ENCODE measurements at regions not wholly inside any gene's neighbourhood (a gene's known extent, or its start where the extent isn't known, plus 50 kb on each side); places are given as distances from the start of the nearest gene placed in this dataset.

GRCh38 chr20:4585104-4585753 lies 101.0 kb upstream of the PRNP start:
- H2AK5ac ChIP-seq (ENCODE audit: insufficient read length, low read length), result no peak overlapping the region
- no peak overlapping the region for H2BK20ac ChIP-seq (ENCODE audit: low read depth, low read length, poor library complexity, severe bottlenecking)
- Mint-ChIP-seq H3K4me3 (no peak overlapping the region), H3K9me3 (no peaks in the 10 kb centered on the region; a peak in 1 of 5 replicates), H3K27me3 (ENCODE audit: low read depth) (peaks cover 60% of the 10 kb centered on the region), H3K4me1 (peaks cover 13 to 15% of the 10 kb centered on the region in 2 experiments), H3K27ac (no peak overlapping the region), H3K36me3 (ENCODE audit: insufficient read depth in 1 of 3, low read depth in 3 of 3) (no peaks in the 10 kb centered on the region)
- no peak overlapping the region for H2BK15ac ChIP-seq (ENCODE audit: low read depth, low read length)
- no peak overlapping the region for H4K5ac ChIP-seq (ENCODE audit: insufficient read length, low read depth, low read length)
- no CpG with 5 or more reads among the region's 3 CpGs for WGBS (ENCODE audit: extremely low coverage, insufficient read length, low lambda C conversion rate)
- H3T11ph ChIP-seq (ENCODE audit: low read length), result no peak overlapping the region
- H2BK5ac ChIP-seq (ENCODE audit: insufficient read length, low read length), result no peak overlapping the region
- no peak overlapping the region for H3K14ac ChIP-seq (ENCODE audit: insufficient read depth, low read length)
- no peak overlapping the region for H4K8ac ChIP-seq (replicated peaks; ENCODE audit: insufficient read length, low read depth, low read length)
- H3K27ac ChIP-seq (ENCODE audit: insufficient read length, low read depth, low read length), result no peak overlapping the region
- H2BK120ac ChIP-seq (ENCODE audit: low read depth, low read length, poor library complexity, severe bottlenecking), result no peak overlapping the region
- H3K4ac ChIP-seq (ENCODE audit: low read depth, low read length), result no peak overlapping the region
- H3K23ac ChIP-seq (ENCODE audit: insufficient read length, low read depth, low read length), result no peak overlapping the region
- H3K79me2 ChIP-seq (ENCODE audit: insufficient read depth, low read length), result no peaks in the 10 kb centered on the region
- H2AFZ ChIP-seq (ENCODE audit: low read length), result no peak overlapping the region
- H3K4me2 ChIP-seq (ENCODE audit: insufficient read depth, insufficient read length, low read length), result no peak overlapping the region
- no peaks in the 10 kb centered on the region for H3K4me1 ChIP-seq (ENCODE audit: insufficient read depth, low read length)
- H3K9ac ChIP-seq (ENCODE audit: extremely low read depth, insufficient read length, low read length), result no peak overlapping the region
- H3K27me3 ChIP-seq (ENCODE audit: insufficient read depth, low read length), result peaks cover 4% of the 10 kb centered on the region; the same call in 1 of the 2 replicates
- no peak overlapping the region for H3K18ac ChIP-seq (ENCODE audit: insufficient read length, low read depth, low read length)
- no peak overlapping the region for H4K91ac ChIP-seq (ENCODE audit: insufficient read length, low read depth, low read length)
- no peaks in the 10 kb centered on the region for H3K79me1 ChIP-seq (ENCODE audit: insufficient read depth, low read depth, low read length, poor library complexity, severe bottlenecking)
- H2BK12ac ChIP-seq (ENCODE audit: insufficient read length, low read depth, low read length), result no peak overlapping the region
- H3K9me3 ChIP-seq (ENCODE audit: control insufficient read depth, low read depth, low read length), result no peaks in the 10 kb centered on the region
- DNase-seq, result no peak
- no peak for TF ChIP-seq CTCF (conservative IDR thresholded peaks at IDR 0.05)
- no peak overlapping the region for H3K56ac ChIP-seq (ENCODE audit: insufficient read length, low read depth, low read length)
- H4K20me1 ChIP-seq (ENCODE audit: control insufficient read depth, insufficient read depth, insufficient read length), result no peaks in the 10 kb centered on the region
- no peaks in the 10 kb centered on the region for H3K23me2 ChIP-seq (ENCODE audit: insufficient read length, low read depth, low read length, poor library complexity, severe bottlenecking)

Data from H9 (cell line).